Right renal pelvis (tissue), 4 donors: ENCODE measurements at regions not wholly inside any gene's neighbourhood (a gene's known extent, or its start where the extent isn't known, plus 50 kb on each side); places are given as distances from the start of the nearest gene placed in this dataset.
"Not testable (repeated sequence)": the region's sequence is repeated elsewhere in the genome, so short reads cannot be mapped to it uniquely, and the experiment has no call there.

Experiments used
- DNase-seq, 4 donors: peaks; one replicate each; pipeline ENCODE4 v3.0.0-alpha.2; 2013; ENCODE audit warnings: low read depth in 4 of 4, low spot score in 3 of 4, missing footprints in 1 of 4

- no peak for DNase-seq
These were observed 201.8 kb upstream of the AGR3 start for GRCh38 chr7:17083392-17084165.

GRCh38 chr7:17084166-17084475, 202.3 kb upstream of the AGR3 start:
- DNase-seq: no peak

- no peak for DNase-seq
These were observed 203.4 kb upstream of the AGR3 start for GRCh38 chr7:17085186-17085585.

- DNase-seq: no peak
These were observed 204.6 kb upstream of the AGR3 start for GRCh38 chr7:17086403-17086802.

GRCh38 chr7:17090751-17091150, 207.7 kb upstream of the AHR start:
- no peak for DNase-seq

- DNase-seq: no peak
These were observed 205.0 kb upstream of the AHR start for GRCh38 chr7:17093461-17093860.

GRCh38 chr7:17094963-17095574, 203.4 kb upstream of the AHR start:
- no peak for DNase-seq

- no peak for DNase-seq
These were observed 202.5 kb upstream of the AHR start for GRCh38 chr7:17095931-17096330.

GRCh38 chr7:17097668-17098297, 200.7 kb upstream of the AHR start:
- DNase-seq: no peak

- DNase-seq: no peak
These were observed 199.9 kb upstream of the AHR start for GRCh38 chr7:17098515-17098914.

GRCh38 chr7:17099083-17099973, 199.1 kb upstream of the AHR start:
- no peak for DNase-seq

- DNase-seq: not testable (repeated sequence)
These were observed 198.4 kb upstream of the AHR start for GRCh38 chr7:17099974-17100509.

- no peak for DNase-seq
These were observed 197.2 kb upstream of the AHR start for GRCh38 chr7:17101207-17101696.

- DNase-seq: no peak
These were observed 195.3 kb upstream of the AHR start for GRCh38 chr7:17103170-17103569.

GRCh38 chr7:17103984-17104383, 194.5 kb upstream of the AHR start:
- no peak for DNase-seq

- DNase-seq: no peak
These were observed 194.0 kb upstream of the AHR start for GRCh38 chr7:17104419-17104818.

GRCh38 chr7:17105701-17106100, 192.8 kb upstream of the AHR start:
- no peak for DNase-seq

GRCh38 chr7:17108049-17108584, 190.3 kb upstream of the AHR start:
- no peak for DNase-seq

- no peak for DNase-seq
These were observed 189.4 kb upstream of the AHR start for GRCh38 chr7:17109020-17109419.

- DNase-seq: not testable (repeated sequence)
These were observed 184.7 kb upstream of the AHR start for GRCh38 chr7:17113770-17114169.
